ENCODE measurements at regions not wholly inside any gene's neighbourhood (a gene's known extent, or its start where the extent isn't known, plus 50 kb on each side); places are given as distances from the start of the nearest gene placed in this dataset.
"Not testable (repeated sequence)": the region's sequence is repeated elsewhere in the genome, so short reads cannot be mapped to it uniquely, and the experiment has no call there.

- DNase-seq (ENCODE audit: low read depth) = no peak
These were observed 99.6 kb downstream of the FAM114A2 start for GRCh38 chr5:153939101-153939500.

GRCh38 chr5:153938191-153938842 lies 100.4 kb downstream of the FAM114A2 start:
- DNase-seq (ENCODE audit: low read depth) = peak; percentile 48

- DNase-seq (ENCODE audit: low read depth) = no peak
These were observed 101.0 kb downstream of the FAM114A2 start for GRCh38 chr5:153937661-153938060.

GRCh38 chr5:153935151-153935550 lies 103.6 kb downstream of the FAM114A2 start:
- not testable (repeated sequence) for DNase-seq (ENCODE audit: low read depth)

DNA sequence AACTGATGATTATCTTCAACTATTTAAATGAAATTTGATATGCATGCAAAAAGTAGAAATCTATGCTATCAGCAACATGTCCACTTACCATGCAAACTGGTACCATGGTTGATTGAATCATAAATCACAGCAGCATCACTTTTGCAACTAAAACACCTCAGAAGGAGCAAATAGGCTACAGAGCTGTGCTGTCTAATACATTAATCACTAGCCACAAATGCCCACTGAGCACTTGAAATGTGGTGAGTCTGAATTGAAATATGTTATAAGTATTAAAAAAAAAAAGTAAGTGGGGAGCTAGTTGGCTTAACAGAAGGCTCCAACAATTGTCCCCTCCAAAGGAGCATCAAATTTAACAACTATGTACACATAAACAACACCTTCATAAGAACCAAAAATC lies 112.5 kb downstream of the FAM114A2 start:
- no peak for DNase-seq (ENCODE audit: low read depth)

DNA sequence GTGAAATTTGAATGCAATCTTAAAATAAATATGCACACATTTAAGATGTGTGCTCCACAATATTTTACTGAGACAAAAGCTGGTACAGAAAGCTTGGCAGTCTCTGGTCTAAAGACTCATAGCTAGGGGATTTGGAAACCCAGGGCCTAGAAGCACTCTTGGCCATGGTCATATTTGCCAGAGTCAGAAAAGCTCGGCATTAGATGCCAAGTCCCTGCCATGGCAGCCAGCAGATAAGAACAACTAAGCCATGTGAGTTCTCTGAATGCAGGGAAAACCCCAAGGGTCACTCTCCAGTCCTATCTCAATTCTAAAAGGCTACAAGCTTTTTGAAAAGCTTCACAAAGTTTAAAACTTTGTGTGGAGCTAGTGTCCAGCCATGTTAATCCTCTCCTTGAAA lies 119.5 kb downstream of the FAM114A2 start:
- DNase-seq (ENCODE audit: low read depth) = no peak

- DNase-seq (ENCODE audit: low read depth) = no peak
These were observed 131.4 kb downstream of the FAM114A2 start for GRCh38 chr5:153907170-153907775.

DNA sequence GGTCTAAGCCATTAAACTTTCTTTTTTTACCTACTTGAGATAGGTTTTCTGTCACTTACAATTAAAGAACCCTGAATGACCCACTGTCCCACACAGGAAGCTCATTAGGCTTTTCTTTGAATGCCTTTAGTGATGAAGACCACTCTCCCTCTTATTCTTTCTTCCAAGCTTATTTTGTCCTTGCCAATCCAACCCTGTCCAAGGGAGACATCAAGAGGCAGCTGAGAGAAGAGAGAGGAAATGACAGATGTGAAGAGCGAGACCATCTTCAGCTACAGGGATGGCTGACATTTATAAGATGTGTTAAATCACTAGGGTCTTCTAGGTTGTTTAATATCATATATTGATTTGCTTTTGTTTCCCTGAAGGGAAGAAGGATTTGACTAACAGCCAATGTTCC lies 133.5 kb downstream of the FAM114A2 start:
- DNase-seq (ENCODE audit: low read depth) = peak; percentile 37

DNA sequence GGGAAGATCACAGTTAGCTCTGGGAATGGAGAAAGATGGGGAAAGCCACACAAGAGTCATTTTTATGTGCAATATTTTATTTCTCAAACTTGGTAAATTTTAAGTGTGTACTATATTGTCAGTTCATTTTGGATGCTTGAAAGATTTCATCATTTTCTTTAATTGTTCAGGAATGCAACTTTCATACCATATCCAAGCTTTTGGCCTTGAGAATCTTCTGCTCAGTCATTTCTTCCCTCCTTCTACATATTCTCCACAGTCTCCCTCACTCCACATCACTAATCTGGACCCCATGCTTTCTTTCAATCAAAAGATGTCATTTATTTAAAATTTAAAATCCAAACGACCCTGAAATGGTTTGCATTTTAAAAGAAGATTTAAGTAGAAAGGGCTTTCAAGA lies 135.4 kb downstream of the FAM114A2 start:
- no peak for DNase-seq (ENCODE audit: low read depth)

DNA sequence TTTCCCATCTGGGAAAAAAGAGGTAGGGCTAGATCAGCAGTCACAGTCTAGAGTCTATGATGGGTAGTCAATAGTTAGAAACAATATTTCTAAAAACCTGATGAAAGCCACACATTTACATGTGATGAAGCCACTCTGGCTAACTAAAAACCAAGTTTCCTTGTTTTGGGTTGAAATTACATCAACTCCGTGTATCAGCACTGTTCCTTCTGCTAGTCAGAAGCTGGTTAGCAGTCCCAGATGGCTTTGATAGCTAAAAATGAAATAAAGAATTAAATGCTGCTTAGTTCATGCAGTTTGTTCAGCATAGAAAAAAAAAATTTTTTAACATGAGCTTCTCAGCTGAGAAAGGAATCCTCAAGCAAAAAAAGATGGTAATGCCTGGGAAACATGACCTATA lies 136.7 kb downstream of the FAM114A2 start:
- DNase-seq (ENCODE audit: low read depth) = no peak

DNA sequence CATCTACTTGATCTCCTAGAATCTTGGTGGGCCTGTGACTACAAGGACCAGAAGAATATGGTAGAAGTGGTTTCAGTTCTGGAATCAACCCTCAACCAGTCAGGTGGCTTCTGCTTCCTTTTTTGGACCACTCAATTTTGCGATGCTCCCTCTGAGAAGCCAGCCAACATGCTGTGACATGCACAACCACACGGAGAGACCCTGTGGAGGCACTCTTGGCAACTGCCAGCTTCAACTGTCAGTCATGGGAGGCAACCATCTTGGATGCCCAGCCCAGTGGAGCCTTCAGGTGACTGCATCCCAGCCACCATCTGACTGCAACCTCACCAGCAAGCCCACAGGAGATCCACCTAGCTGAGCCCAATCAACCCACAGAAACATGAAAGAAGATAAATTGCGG lies 137.3 kb downstream of the FAM114A2 start:
- DNase-seq (ENCODE audit: low read depth) = peak; percentile 38

- DNase-seq (ENCODE audit: low read depth) = peak; percentile 78
These were observed 137.9 kb downstream of the FAM114A2 start for GRCh38 chr5:153900703-153901395.

DNA sequence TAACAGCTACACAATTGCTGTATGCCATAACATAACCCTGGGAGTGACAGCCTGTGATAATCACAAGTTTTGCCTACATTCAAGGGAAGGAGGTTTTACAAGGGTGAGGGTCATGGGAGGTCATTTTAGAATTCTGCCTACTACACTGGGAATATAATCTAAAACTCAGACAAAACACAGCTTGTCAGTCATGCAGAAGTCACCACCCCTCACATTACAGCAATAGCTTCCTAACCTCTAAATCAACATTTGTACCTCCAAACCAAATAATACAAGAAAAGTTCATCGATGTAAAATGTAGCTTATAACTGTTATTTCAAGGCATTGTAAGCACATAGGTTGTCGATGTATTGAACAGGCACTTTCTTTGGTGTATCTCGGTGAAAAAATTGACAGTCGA lies 139.0 kb downstream of the FAM114A2 start:
- no peak for DNase-seq (ENCODE audit: low read depth)

DNA sequence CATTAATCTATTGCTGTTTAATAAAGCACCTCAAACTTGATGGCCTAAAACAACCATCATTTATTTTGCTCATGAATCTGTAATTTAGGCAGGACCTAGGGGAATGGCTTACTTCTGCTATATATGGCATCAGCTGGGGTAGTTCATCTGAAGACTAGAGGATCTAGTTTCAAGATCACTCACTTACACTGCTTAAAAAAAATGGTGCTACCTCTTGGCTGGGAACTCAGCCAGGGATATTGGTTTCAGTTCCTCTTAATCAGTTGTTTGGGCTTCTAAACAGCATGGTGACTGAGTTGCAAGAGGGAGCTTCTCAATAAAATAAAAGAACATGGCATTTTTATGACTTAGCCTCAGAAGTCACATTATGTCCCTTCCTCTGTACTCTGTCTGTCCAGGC lies 142.0 kb downstream of the FAM114A2 start:
- peak; percentile 85 for DNase-seq (ENCODE audit: low read depth)

DNA sequence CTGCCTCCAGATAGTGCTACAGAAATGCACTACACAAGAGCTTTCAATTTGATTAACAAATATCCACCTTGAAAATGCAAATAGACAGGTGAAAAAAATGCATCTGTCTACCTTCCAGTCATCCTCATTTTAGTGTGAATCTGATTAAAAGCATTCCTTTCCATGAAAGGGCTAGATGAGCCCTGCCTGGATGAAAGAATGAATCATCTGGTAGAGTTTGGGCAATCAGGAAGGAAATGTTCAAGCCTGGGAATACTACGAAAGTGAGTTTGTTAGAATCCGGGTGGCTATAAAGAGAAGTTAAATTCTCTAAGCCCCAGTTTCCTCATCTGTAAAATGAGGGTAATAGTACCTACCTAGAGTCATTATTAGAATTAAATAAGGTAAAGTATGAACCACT lies 142.6 kb downstream of the FAM114A2 start:
- no peak for DNase-seq (ENCODE audit: low read depth)

GRCh38 chr5:153895266-153895665 lies 143.4 kb downstream of the FAM114A2 start:
- DNase-seq (ENCODE audit: low read depth) = no peak

DNA sequence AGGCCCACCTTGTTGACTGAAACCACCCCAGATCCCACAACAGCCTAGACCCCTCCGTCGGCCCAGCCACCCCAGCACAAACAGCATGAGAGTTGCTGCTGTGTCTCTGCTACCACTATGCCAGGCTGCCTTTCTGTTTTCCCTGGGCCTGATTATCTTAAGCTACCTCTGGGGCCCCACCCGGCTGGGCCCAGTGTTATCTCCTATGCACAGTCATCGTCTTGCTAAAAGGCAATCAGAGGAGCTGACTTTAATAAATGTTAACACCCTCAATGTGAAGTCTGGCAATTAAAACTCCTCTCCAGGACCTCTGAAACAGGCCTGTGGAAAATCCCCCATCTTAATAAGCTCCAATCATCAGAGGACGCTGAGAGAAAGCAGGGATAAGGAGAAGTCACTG lies 144.9 kb downstream of the FAM114A2 start:
- no peak for DNase-seq (ENCODE audit: low read depth)

DNA sequence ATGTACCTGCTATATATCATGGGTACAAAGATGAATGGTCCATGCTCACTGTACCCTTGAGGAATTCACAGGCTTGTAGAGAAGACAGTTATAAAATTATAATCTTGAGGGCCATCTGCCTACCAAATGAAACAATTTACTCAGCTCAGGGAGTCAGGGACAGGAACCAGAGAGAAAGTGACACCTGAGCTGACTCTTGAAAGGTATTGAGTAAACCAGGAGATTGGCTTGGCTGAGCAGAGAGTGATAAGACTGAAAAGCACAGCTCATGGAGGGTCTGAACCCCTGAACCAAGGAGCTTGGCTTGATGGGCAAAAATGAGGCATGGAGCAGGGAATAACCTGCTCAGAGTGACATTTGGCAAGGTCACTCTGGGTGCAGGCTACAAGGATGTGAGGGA lies 147.3 kb downstream of the FAM114A2 start:
- DNase-seq (ENCODE audit: low read depth) = no peak

GRCh38 chr5:153888781-153889180 lies 149.9 kb downstream of the FAM114A2 start:
- peak; percentile 91 for DNase-seq (ENCODE audit: low read depth)

DNA sequence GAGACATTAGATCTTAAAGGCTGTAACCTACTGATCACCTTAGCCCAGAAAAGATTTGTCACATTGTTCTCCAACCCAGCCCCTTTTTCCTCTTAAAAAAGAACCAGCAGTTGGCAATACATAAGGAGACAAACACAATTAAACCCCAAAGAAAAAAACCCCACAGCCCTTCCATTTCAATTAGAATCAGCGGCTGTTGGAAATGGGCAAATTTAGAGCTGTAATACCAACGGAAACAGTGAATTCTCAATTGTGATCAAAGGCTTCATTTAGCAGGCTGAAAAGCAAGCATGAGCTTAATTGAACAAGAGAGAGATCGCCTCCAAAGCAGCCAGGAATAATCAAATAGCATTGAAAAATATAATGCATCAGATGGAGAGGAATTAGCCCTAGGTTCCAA lies 153.6 kb downstream of the FAM114A2 start:
- no peak for DNase-seq (ENCODE audit: low read depth)

GRCh38 chr5:153884612-153884957 lies 154.1 kb downstream of the FAM114A2 start:
- no peak for DNase-seq (ENCODE audit: low read depth)

- DNase-seq (ENCODE audit: low read depth) = no peak
These were observed 154.7 kb downstream of the FAM114A2 start for GRCh38 chr5:153883854-153884611.
